ENCODE measurements at regions not wholly inside any gene's neighbourhood (a gene's known extent, or its start where the extent isn't known, plus 50 kb on each side); places are given as distances from the start of the nearest gene placed in this dataset.

DNA sequence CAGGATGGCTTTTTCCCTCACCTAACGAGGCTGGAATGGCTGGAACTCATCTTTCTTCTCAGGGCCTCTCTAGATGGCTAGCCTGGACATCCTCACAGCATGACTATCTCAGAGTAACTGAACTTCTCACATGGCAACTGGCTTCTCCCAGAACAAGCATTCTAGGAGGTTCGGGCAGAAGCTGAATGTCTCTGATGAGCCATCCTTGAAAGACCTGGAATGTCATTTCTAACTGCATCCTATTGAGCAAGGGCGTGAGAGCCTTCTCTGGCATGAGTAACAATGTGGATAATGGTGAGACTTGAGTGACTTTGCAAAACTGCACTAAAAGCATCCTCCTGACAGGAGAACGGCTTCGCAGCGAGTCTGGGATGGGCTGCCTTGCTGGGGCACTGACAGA lies 487.7 kb downstream of the MAT2B start (continued):
- no peak for TF ChIP-seq CSRNP3 (CRISPR knock-in tag; IDR thresholded peaks at IDR 0.05)

GRCh38 chr5:163995206-163995605 lies 489.8 kb downstream of the MAT2B start:
- TF ChIP-seq BACH2 (CRISPR knock-in tag; IDR thresholded peaks at IDR 0.05; ENCODE audit: borderline replicate concordance) (no peak), ARNTL (CRISPR knock-in tag; IDR thresholded peaks at IDR 0.05; ENCODE audit: borderline replicate concordance, low read depth) (no peak), OSR1 (CRISPR knock-in tag; IDR thresholded peaks at IDR 0.05) (no peak), PATZ1 (CRISPR knock-in tag; IDR thresholded peaks at IDR 0.05; ENCODE audit: borderline replicate concordance) (no peak), TCF4 (CRISPR knock-in tag; IDR thresholded peaks at IDR 0.05; ENCODE audit: borderline replicate concordance) (no peak), ZNF8 (CRISPR knock-in tag; IDR thresholded peaks at IDR 0.05) (no peak), TOX (CRISPR knock-in tag; IDR thresholded peaks at IDR 0.05; ENCODE audit: borderline replicate concordance) (no peak), ZFP30 (CRISPR knock-in tag; IDR thresholded peaks at IDR 0.05) (no peak), CSRNP3 (CRISPR knock-in tag; IDR thresholded peaks at IDR 0.05) (no peak)
- ATAC-seq: no peak

- TF ChIP-seq ISL1 (CRISPR knock-in tag; IDR thresholded peaks at IDR 0.05) (no peak), ESRRG (CRISPR knock-in tag; IDR thresholded peaks at IDR 0.05) (no peak), PATZ1 (CRISPR knock-in tag; IDR thresholded peaks at IDR 0.05; ENCODE audit: borderline replicate concordance) (no peak)
Observed at GRCh38 chr5:163997965-163998364, 492.5 kb downstream of the MAT2B start.

DNA sequence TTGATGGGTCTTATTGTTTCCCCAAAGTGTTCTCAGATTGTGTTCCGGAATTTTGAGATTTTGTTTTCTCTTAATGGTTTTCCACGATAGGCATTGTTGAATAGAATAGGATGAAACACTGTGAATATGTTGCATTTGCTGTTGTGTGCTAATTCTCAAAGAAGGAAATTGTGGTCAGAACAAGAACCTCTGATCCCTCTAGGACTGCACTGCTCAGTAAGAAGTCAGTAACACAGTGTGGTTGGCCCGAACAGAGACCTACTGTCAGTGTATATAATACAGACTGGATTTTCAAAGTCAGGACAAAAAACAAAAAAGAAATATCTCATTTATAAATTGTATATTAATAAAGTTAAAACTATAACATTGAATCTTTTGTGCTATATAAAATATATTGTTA lies 494.8 kb downstream of the MAT2B start:
- no peak for TF ChIP-seq GLIS3 (CRISPR knock-in tag; IDR thresholded peaks at IDR 0.05)
- no peak for TF ChIP-seq ZFP3 (CRISPR knock-in tag; IDR thresholded peaks at IDR 0.05)
- TF ChIP-seq BACH2 (CRISPR knock-in tag; IDR thresholded peaks at IDR 0.05; ENCODE audit: borderline replicate concordance): no peak
- no peak for TF ChIP-seq RARB (CRISPR knock-in tag; IDR thresholded peaks at IDR 0.05)
- ATAC-seq: no peak

More at GRCh38 chr5:163997965-163998364, 492.5 kb downstream of the MAT2B start:
- ATAC-seq: no peak

GRCh38 chr5:164000819-164001218 lies 495.4 kb downstream of the MAT2B start:
- peak; percentile 85 for ATAC-seq
- TF ChIP-seq RARB (CRISPR knock-in tag; IDR thresholded peaks at IDR 0.05) (peak; percentile 19; the same call in 1 of the 2 replicates), TOX (CRISPR knock-in tag; IDR thresholded peaks at IDR 0.05; ENCODE audit: borderline replicate concordance) (peak; percentile 41; the same call in 1 of the 2 replicates), CSDC2 (CRISPR knock-in tag; IDR thresholded peaks at IDR 0.05) (no peak)

DNA sequence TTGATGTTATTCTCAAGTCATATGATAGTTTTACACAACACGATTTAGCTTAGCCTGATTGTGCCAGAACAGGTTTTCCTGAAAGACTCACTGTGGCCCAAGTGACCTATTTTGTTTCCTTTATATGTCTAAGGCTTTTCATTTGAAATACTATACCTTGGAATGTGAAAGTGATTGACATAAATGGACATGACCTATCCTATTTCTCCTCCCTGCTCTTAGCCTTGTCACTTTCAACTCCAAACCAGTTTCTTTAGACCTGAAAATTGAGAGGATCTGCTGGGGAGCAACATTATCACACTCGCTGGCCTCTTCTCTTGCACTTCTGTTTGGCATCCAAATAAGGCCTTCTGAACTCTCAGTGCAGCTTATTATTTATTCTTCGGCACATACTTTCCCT lies 496.8 kb downstream of the MAT2B start:
- TF ChIP-seq ZFP30 (CRISPR knock-in tag; IDR thresholded peaks at IDR 0.05): no peak
- no peak for TF ChIP-seq ARNTL (CRISPR knock-in tag; IDR thresholded peaks at IDR 0.05; ENCODE audit: borderline replicate concordance, low read depth)
- peak; percentile 46 for ATAC-seq

DNA sequence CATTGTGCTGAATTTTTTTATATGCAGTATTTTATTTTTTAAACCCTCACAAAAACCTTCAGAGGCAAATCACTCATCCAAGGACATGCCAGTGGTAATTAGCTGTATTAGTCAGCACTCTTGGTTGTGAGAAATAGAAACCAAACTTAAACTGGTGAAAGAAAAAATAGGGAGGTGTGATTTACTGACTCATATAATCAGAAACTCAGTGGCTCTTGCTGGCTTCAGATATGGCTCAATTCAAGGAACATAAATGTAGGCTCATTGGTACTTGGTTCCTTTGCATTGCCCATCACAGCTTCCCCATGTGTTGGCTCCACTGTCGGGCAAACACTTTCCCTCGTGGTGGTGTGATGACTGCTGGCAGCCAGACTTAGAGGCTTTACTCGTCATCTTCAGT lies 497.2 kb downstream of the MAT2B start:
- TF ChIP-seq PPARA (CRISPR knock-in tag; IDR thresholded peaks at IDR 0.05; ENCODE audit: borderline replicate concordance): no peak
- TF ChIP-seq TOX (CRISPR knock-in tag; IDR thresholded peaks at IDR 0.05; ENCODE audit: borderline replicate concordance): no peak
- no peak for TF ChIP-seq CSDC2 (CRISPR knock-in tag; IDR thresholded peaks at IDR 0.05)
- TF ChIP-seq ZNF8 (CRISPR knock-in tag; IDR thresholded peaks at IDR 0.05): no peak
- no peak for TF ChIP-seq BACH2 (CRISPR knock-in tag; IDR thresholded peaks at IDR 0.05; ENCODE audit: borderline replicate concordance)
- TF ChIP-seq ZFP30 (CRISPR knock-in tag; IDR thresholded peaks at IDR 0.05): no peak
- TF ChIP-seq RARB (CRISPR knock-in tag; IDR thresholded peaks at IDR 0.05): no peak
- ATAC-seq: no peak

All from SK-N-SH treated with all-trans-retinoic acid at 6 μM for 48 hours (cell line).